Natural killer cell (primary cell): ENCODE measurements at regions not wholly inside any gene's neighbourhood (a gene's known extent, or its start where the extent isn't known, plus 50 kb on each side); places are given as distances from the start of the nearest gene placed in this dataset.

Source experiments
- ATAC-seq, 3 donors: fragments of 150-1000 bp in 2 of 3; fragments of 200-7000 bp in 1 of 3; cut with Tn5 transposase; 1 replicate in 1 of 3; 2 replicates in 2 of 3; pipeline ENCODE4 v1.10.0; 2021; ENCODE audit warnings: mild to moderate bottlenecking in 2 of 3, moderate library complexity in 2 of 3
- DNase-seq, 2 donors: peaks; one replicate each; pipeline versions ENCODE4 v3.0.0 to v3.0.0-alpha.2; 2013 to 2021; ENCODE audit warnings: mixed read lengths in 1 of 2
- H3K27ac ChIP-seq: one replicate; pipeline ENCODE4 v1.5.1; 2013; ENCODE audit warnings: mild to moderate bottlenecking, low read length
- H3K27me3 ChIP-seq: one replicate; pipeline ENCODE4 v1.6.1; 2013; ENCODE audit warnings: low read length; ENCODE audit not compliant: control insufficient read depth, insufficient read depth
- H3K36me3 ChIP-seq: one replicate; pipeline ENCODE4 v1.6.1; 2013; ENCODE audit warnings: low read length; ENCODE audit not compliant: control insufficient read depth, insufficient read depth
- H3K4me1 ChIP-seq: one replicate; pipeline ENCODE4 v1.6.1; 2013; ENCODE audit warnings: low read length; ENCODE audit not compliant: control insufficient read depth, insufficient read depth
- H3K4me3 ChIP-seq: one replicate; pipeline ENCODE4 v1.5.1; 2013; ENCODE audit warnings: low read length
- H3K9me3 ChIP-seq: one replicate; pipeline ENCODE4 v1.6.1; 2013; ENCODE audit warnings: low read length; ENCODE audit not compliant: control insufficient read depth, insufficient read depth
- H3K27ac Mint-ChIP-seq, 2 donors: one replicate each; pipeline ENCODE4 v1.8.0; 2022; ENCODE audit warnings: mild to moderate bottlenecking in 2 of 2, mixed read lengths in 2 of 2, moderate library complexity in 1 of 2
- H3K27me3 Mint-ChIP-seq, 2 donors: one replicate each; pipeline ENCODE4 v1.8.0; 2022; ENCODE audit warnings: low read depth in 2 of 2, mixed read lengths in 2 of 2
- H3K36me3 Mint-ChIP-seq: one replicate; pipeline ENCODE4 v1.8.0; 2022; ENCODE audit warnings: mixed read lengths
- H3K4me1 Mint-ChIP-seq, 2 donors: one replicate each; pipeline ENCODE4 v1.8.0; 2022; ENCODE audit warnings: mixed read lengths in 2 of 2
- H3K4me3 Mint-ChIP-seq: one replicate; pipeline ENCODE4 v1.8.0; 2022; ENCODE audit warnings: mild to moderate bottlenecking, moderate library complexity, mixed read lengths
- H3K9me3 Mint-ChIP-seq, 2 donors: one replicate each; pipeline ENCODE4 v1.8.0; 2022; ENCODE audit warnings: mixed read lengths in 2 of 2
- CTCF ChIP-seq: fragments of 200-600 bp; IDR thresholded peaks from one replicate; pipeline ENCODE4 v1.8.0; 2022; ENCODE audit warnings: antibody characterized with exemption
- WGBS: methylation state at CpG from one replicate; pipeline ENCODE4 v1.1.7; 2013; ENCODE audit warnings: missing lambda C conversion rate; ENCODE audit not compliant: insufficient coverage; 5-methylcytosine and 5-hydroxymethylcytosine counted together
- intact Hi-C: fragments of 100-400 bp; cut with micrococcal nuclease; formaldehyde crosslinking; loops from one replicate; pipeline ENCODE4 v1.14.2; 2022

- H3K4me1 ChIP-seq = no peaks in the 10 kb centered on the region
- intact Hi-C loops = no loop called here
- Mint-ChIP-seq H3K27ac (no peak overlapping the region), H3K4me1 (no peaks in the 10 kb centered on the region), H3K9me3 (peaks cover 7 to 13% of the 10 kb centered on the region in 2 donors), H3K36me3 (peaks cover 10% of the 10 kb centered on the region), H3K4me3 (no peak overlapping the region), H3K27me3 (no peaks in the 10 kb centered on the region)
- no peak for ATAC-seq
- H3K27me3 ChIP-seq = no peaks in the 10 kb centered on the region
- no peak overlapping the region for H3K27ac ChIP-seq
- H3K4me3 ChIP-seq = no peak overlapping the region
- no peak for DNase-seq
- no peaks in the 10 kb centered on the region for H3K36me3 ChIP-seq
- no peaks in the 10 kb centered on the region for H3K9me3 ChIP-seq
- no peak for TF ChIP-seq CTCF
- 58% methylated on average over 2 of the region's 3 CpGs for WGBS
Measured at GRCh38 chr4:36884151-36884550, 360.4 kb upstream of the NWD2 start.

- no peaks in the 10 kb centered on the region for H3K4me1 ChIP-seq
- H3K9me3 ChIP-seq = no peaks in the 10 kb centered on the region
- H3K36me3 ChIP-seq = no peaks in the 10 kb centered on the region
- no peaks in the 10 kb centered on the region for H3K27me3 ChIP-seq
- DNase-seq (no peak), ATAC-seq (no peak)
- Mint-ChIP-seq H3K9me3 (peaks cover 9 to 15% of the 10 kb centered on the region in 2 donors), H3K4me3 (no peak overlapping the region), H3K27me3 (no peaks in the 10 kb centered on the region), H3K4me1 (no peaks in the 10 kb centered on the region), H3K36me3 (peaks cover 10% of the 10 kb centered on the region), H3K27ac (no peak overlapping the region)
- H3K4me3 ChIP-seq = no peak overlapping the region
- no peak for TF ChIP-seq CTCF
- intact Hi-C loops = no loop called here
- no peak overlapping the region for H3K27ac ChIP-seq
- 78% methylated on average over 2 of the region's 2 CpGs for WGBS
Measured at GRCh38 chr4:36891971-36892370, 352.6 kb upstream of the NWD2 start.

GRCh38 chr4:36900446-36900987 lies 344.0 kb upstream of the NWD2 start:
- no peaks in the 10 kb centered on the region for H3K27me3 ChIP-seq
- Mint-ChIP-seq H3K27me3 (no peaks in the 10 kb centered on the region), H3K4me3 (no peak overlapping the region), H3K27ac (no peak overlapping the region), H3K4me1 (no peaks in the 10 kb centered on the region), H3K9me3 (peaks cover 3% of the 10 kb centered on the region in 2 donors), H3K36me3 (no peaks in the 10 kb centered on the region)
- DNase-seq = no peak
- H3K27ac ChIP-seq = no peak overlapping the region
- ATAC-seq = no peak
- no peaks in the 10 kb centered on the region for H3K4me1 ChIP-seq
- H3K4me3 ChIP-seq = no peak overlapping the region
- no peaks in the 10 kb centered on the region for H3K9me3 ChIP-seq
- TF ChIP-seq CTCF = no peak
- 83% methylated on average over 4 of the region's 4 CpGs for WGBS
- H3K36me3 ChIP-seq = no peaks in the 10 kb centered on the region
- intact Hi-C loops = no loop called here

- Mint-ChIP-seq H3K4me3 (no peak overlapping the region), H3K27ac (no peak overlapping the region), H3K4me1 (no peaks in the 10 kb centered on the region), H3K27me3 (no peaks in the 10 kb centered on the region), H3K9me3 (peaks cover 6% of the 10 kb centered on the region in 2 donors), H3K36me3 (no peaks in the 10 kb centered on the region)
- DNase-seq = no peak
- Histone ChIP-seq H3K9me3 (no peaks in the 10 kb centered on the region), H3K27ac (no peak overlapping the region), H3K4me1 (no peaks in the 10 kb centered on the region), H3K36me3 (no peaks in the 10 kb centered on the region), H3K4me3 (no peak overlapping the region), H3K27me3 (no peaks in the 10 kb centered on the region)
- WGBS = 100% methylated on average over 2 of the region's 3 CpGs
- no peak for TF ChIP-seq CTCF
- ATAC-seq = no peak
- intact Hi-C loops = no loop called here
Measured at GRCh38 chr4:36904823-36905222, 339.7 kb upstream of the NWD2 start.
